ENCODE measurements at regions not wholly inside any gene's neighbourhood (a gene's known extent, or its start where the extent isn't known, plus 50 kb on each side); places are given as distances from the start of the nearest gene placed in this dataset.
"Not testable (repeated sequence)": the region's sequence is repeated elsewhere in the genome, so short reads cannot be mapped to it uniquely, and the experiment has no call there.

- DNase-seq (ENCODE audit: low spot score) = peak; percentile 29
Observed at GRCh38 chr10:124180947-124181549, 87.7 kb upstream of the CHST15 start.

GRCh38 chr10:124180044-124180745, 86.8 kb upstream of the CHST15 start:
- DNase-seq (ENCODE audit: low spot score) = peak; percentile 29

- peak; percentile 26 for DNase-seq (ENCODE audit: low spot score)
Observed at GRCh38 chr10:124179308-124180043, 86.1 kb upstream of the CHST15 start.

DNA sequence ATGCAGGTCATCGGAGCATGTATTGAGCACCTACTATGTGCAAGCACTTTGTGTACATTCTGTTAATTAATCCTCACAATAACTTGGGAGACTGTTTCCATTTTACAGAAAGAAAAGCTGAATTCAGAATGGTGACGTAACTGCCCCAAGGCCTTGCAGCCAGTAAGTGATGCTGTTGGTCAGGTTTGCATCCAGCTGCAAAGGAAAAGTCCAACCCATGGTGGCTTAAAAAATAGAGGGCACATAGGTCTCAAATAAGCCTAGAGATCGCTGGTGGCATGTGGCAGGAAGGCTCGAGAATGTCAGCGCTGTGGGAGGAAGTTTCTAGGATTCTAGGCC, 83.8 kb upstream of the CHST15 start:
- no peak for DNase-seq (ENCODE audit: low spot score)

GRCh38 chr10:124176349-124177179, 83.2 kb upstream of the CHST15 start:
- DNase-seq (ENCODE audit: low spot score) = peak; percentile 32

DNA sequence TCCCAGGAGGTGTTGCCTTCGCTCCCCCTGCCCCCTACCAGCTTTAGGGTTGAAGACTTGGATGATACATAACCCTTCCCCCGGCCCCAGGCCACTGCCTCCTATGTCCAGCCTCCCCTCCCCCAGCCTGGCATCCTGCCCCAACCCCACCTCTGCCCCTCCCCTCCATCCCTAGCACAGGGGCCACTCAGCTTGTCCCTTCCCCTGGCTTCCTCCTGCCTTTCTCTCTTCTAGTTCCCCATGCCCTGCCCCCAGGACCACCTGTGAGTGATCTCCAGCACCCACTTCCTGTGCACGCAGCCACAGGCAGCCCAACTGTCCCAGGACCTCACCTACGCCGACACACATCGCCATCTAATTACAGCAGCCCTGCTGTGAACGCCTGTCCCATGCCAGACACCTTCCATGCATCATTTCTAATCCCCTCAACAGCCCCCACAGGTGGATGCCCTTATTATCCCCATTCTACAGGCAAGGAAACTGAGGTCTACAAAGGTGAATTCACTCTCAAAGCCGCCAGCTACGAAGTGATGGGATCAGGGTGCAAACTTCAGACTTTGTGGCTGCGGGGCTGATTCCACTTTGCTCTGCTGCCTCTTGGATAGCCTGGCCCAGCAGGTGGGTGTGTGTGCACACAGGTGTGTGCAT, 82.4 kb upstream of the CHST15 start:
- peak; percentile 29 for DNase-seq (ENCODE audit: low spot score)

- peak; percentile 24 for DNase-seq (ENCODE audit: low spot score)
Observed at GRCh38 chr10:124174673-124175645, 81.6 kb upstream of the CHST15 start.

GRCh38 chr10:124174071-124174566, 80.7 kb upstream of the CHST15 start:
- peak; percentile 41 for DNase-seq (ENCODE audit: low spot score)

GRCh38 chr10:124173298-124173900, 80.0 kb upstream of the CHST15 start:
- peak; percentile 26 for DNase-seq (ENCODE audit: low spot score)

GRCh38 chr10:124172181-124172916, 79.0 kb upstream of the CHST15 start:
- peak; percentile 25 for DNase-seq (ENCODE audit: low spot score)

- peak; percentile 3 for DNase-seq (ENCODE audit: low spot score)
Observed at GRCh38 chr10:124171561-124171960, 78.2 kb upstream of the CHST15 start.

- DNase-seq (ENCODE audit: low spot score) = peak; percentile 34
Observed at GRCh38 chr10:124170631-124171030, 77.2 kb upstream of the CHST15 start.

DNA sequence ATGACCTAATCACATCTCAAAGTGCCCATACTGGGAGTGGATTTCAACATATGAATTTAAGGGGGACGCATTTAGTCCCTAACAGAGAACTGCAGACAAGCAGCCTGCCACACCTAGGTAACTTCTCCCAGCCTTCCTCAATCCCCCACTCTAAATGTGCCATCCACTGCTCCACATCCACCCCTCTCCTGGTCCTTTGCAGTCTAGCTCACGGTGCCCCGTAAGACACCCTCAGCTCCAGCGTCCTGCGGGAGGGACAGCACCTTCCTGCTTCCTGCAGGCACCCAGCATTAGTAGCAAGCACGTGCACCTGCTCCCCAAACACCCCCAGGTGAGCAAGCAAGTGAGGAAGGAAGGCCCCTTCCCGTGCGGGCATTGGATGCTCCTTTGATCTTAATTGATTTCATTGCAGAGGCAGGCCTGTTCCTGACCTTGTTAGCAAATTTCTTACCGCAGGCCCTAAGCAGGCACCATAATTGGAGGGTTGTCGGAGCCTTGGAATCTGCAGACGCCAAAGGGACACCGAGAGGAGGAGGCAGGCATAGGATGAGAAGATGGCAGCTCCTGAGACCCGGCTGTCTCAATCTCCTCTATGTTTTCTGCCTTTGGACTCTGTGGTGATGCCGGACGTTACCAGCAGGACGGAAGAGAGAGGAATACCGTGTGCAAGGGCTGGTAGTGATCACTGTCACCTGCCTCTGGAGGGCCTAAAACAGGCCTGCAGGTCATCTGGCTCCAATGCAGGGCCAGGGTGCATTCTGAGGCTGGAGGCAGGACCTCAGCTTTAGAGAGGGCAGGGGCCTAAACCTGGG, 75.8 kb upstream of the CHST15 start:
- peak; percentile 23 for DNase-seq (ENCODE audit: low spot score)

GRCh38 chr10:124168581-124168980, 75.2 kb upstream of the CHST15 start:
- DNase-seq (ENCODE audit: low spot score) = peak; percentile 30

DNA sequence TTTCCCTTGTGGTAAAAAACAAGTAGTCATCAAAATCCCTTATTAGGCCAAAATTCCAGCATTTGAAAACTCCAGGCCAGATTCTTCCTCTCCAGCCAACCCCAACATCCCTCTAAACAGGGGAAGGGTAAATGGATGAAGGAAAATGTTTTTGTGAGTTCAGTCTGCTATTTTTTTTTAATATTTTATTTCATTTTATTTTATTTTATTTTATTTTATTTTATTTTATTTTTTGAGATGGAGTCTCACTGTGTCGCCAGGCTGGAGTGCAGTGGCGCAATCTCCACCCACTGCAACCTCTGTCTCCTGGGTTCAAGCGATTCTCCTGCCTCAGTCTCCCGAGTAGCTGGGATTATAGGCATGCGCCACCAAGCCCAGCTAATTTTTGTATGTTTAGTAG, 74.5 kb upstream of the CHST15 start:
- not testable (repeated sequence) for DNase-seq (ENCODE audit: low spot score)

DNA sequence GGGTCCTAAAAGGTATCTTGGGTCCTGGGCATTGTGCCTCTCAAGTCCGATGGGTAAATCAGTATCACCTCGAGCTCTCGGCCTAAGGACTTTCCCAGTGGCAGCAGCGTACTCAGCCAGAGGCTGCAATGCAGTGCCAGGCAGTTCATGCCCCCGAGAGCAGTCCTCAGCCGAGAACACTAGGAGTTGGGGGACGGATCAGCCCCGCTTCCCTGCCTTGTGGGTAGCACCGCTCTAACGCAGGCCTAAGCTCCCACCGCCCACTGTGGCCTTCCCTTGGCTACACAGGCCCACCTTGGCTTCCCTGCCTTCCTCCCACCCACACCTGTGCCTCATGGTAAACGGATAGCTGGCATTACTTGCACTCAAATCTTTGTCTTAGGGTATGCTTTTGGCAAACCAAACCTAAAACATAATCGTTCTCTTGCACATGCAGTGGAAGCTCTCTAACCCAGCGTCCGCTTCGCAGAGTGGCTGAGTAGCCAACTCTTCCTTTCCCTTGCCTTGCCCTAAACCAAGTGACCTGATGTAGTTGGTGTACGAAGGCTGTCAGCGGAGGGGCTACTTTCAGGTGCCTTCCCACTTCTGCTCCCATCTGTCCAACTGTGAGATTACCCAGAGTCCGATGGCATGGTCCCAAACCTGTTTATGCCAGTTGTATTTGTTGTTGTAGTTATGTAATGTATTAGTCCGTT, 73.2 kb upstream of the CHST15 start:
- DNase-seq (ENCODE audit: low spot score) = no peak

GRCh38 chr10:124165827-124166226, 72.4 kb upstream of the CHST15 start:
- no peak for DNase-seq (ENCODE audit: low spot score)

GRCh38 chr10:124165311-124165710, 71.9 kb upstream of the CHST15 start:
- DNase-seq (ENCODE audit: low spot score) = no peak
